ENCODE measurements at regions not wholly inside any gene's neighbourhood (a gene's known extent, or its start where the extent isn't known, plus 50 kb on each side); places are given as distances from the start of the nearest gene placed in this dataset.

DNA sequence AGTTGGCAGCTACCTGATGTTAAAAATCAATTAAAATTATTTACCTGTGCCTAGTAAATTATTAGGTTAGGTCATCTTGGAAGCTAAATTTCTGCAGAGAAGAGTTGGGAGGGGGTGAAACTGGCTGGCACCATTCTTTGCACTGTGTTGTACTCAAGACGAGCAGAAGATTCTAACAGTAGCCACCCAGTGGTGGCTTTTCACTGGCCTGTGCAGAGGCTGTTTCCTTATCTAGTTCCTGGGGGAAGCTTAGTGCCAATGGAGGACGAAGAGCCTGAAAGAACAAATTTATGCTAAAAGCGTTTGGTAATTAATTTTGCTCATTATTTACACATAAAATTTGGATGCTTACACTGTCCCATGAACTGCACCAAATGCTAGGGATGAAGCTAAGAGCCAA is 595.3 kb downstream of the XPNPEP1 start:
- TF ChIP-seq, protein P1, sequence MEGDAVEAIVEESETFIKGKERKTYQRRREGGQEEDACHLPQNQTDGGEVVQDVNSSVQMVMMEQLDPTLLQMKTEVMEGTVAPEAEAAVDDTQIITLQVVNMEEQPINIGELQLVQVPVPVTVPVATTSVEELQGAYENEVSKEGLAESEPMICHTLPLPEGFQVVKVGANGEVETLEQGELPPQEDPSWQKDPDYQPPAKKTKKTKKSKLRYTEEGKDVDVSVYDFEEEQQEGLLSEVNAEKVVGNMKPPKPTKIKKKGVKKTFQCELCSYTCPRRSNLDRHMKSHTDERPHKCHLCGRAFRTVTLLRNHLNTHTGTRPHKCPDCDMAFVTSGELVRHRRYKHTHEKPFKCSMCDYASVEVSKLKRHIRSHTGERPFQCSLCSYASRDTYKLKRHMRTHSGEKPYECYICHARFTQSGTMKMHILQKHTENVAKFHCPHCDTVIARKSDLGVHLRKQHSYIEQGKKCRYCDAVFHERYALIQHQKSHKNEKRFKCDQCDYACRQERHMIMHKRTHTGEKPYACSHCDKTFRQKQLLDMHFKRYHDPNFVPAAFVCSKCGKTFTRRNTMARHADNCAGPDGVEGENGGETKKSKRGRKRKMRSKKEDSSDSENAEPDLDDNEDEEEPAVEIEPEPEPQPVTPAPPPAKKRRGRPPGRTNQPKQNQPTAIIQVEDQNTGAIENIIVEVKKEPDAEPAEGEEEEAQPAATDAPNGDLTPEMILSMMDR (IDR thresholded peaks at IDR 0.05), result no peak
- TF ChIP-seq POLR2A (IDR thresholded peaks at IDR 0.05), result no peak

Measured in testis (tissue), 2 donors.